Upper lobe of left lung (tissue), 6 donors: ENCODE measurements at regions not wholly inside any gene's neighbourhood (a gene's known extent, or its start where the extent isn't known, plus 50 kb on each side); places are given as distances from the start of the nearest gene placed in this dataset.
"Not testable (repeated sequence)": the region's sequence is repeated elsewhere in the genome, so short reads cannot be mapped to it uniquely, and the experiment has no call there.

Source experiments
- ATAC-seq, 2 donors: fragments of 200-7000 bp; cut with Tn5 transposase; one replicate each; pipeline ENCODE4 v1.9.1; 2022; ENCODE audit warnings: mild to moderate bottlenecking in 2 of 2, moderate library complexity in 2 of 2; ENCODE audit not compliant: low FRiP score in 2 of 2
- DNase-seq, 2 donors: peaks; one replicate each; pipeline ENCODE4 v3.0.0-alpha.2; 2019 to 2020
- H3K27ac ChIP-seq, 4 donors: fragments of 200-600 bp; sonication (generic); one replicate each; pipeline ENCODE4 v1.5.1; 2016 to 2019
- H3K27me3 ChIP-seq, 4 donors: fragments of 200-600 bp; sonication (generic); one replicate each; pipeline ENCODE4 v1.5.1; 2017 to 2019
- H3K36me3 ChIP-seq, 4 donors: fragments of 200-600 bp; sonication (generic); one replicate each; pipeline ENCODE4 v1.5.1; 2016 to 2019
- H3K4me1 ChIP-seq, 4 donors: fragments of 200-600 bp; sonication (generic); one replicate each; pipeline ENCODE4 v1.5.1; 2018 to 2019
- H3K4me3 ChIP-seq, 4 donors: fragments of 200-600 bp; sonication (generic); one replicate each; pipeline ENCODE4 v1.5.1; 2017 to 2019; ENCODE audit warnings: mild to moderate bottlenecking in 2 of 4, moderate library complexity in 1 of 4
- H3K9me3 ChIP-seq, 4 donors: fragments of 200-600 bp; sonication (generic); one replicate each; pipeline ENCODE4 v1.5.1; 2018 to 2019
- POLR2A ChIP-seq, 4 donors: fragments of 450-650 bp; IDR thresholded peaks; one replicate each; pipeline ENCODE4 v1.5.1; 2016 to 2017; ENCODE audit warnings: antibody characterized with exemption in 4 of 4, mild to moderate bottlenecking in 2 of 4
- WGBS, 2 donors: methylation state at CpG; one replicate each; pipeline ENCODE4 v1.1.5; 2017 to 2018; 5-methylcytosine and 5-hydroxymethylcytosine counted together
- donor health status: DM: no; HTN: no; CAD: no; lungs with moderate emphysema.
- donor health status: DM: no; HTN: yes; CAD: no; lungs with severe emphysema.

- 77 to 80% methylated on average over 4 of the region's 4 CpGs for WGBS, 2 donors
- not testable (repeated sequence) for ATAC-seq, H3K27ac ChIP-seq, H3K9me3 ChIP-seq, DNase-seq, H3K36me3 ChIP-seq, H3K27me3 ChIP-seq, H3K4me3 ChIP-seq, H3K4me1 ChIP-seq
Observed at GRCh38 chr5:177664737-177665136, 64.8 kb downstream of the B4GALT7 start.

GRCh38 chr5:177665172-177665571 lies 65.2 kb downstream of the B4GALT7 start:
- not testable (repeated sequence) for H3K36me3 ChIP-seq, ATAC-seq, H3K4me3 ChIP-seq, H3K27ac ChIP-seq, H3K9me3 ChIP-seq, DNase-seq, H3K4me1 ChIP-seq, H3K27me3 ChIP-seq
- 77 to 89% methylated on average over 2 to 3 of the region's 6 CpGs for WGBS, 2 donors

GRCh38 chr5:177665960-177666359 lies 66.0 kb downstream of the B4GALT7 start:
- not testable (repeated sequence) for H3K4me1 ChIP-seq, H3K27ac ChIP-seq, DNase-seq, H3K27me3 ChIP-seq, H3K36me3 ChIP-seq, ATAC-seq, H3K9me3 ChIP-seq, H3K4me3 ChIP-seq
- WGBS, 2 donors = 85 to 100% methylated on average over 2 of the region's 3 CpGs

- H3K9me3 ChIP-seq, H3K27me3 ChIP-seq, H3K4me1 ChIP-seq, H3K36me3 ChIP-seq, H3K27ac ChIP-seq, DNase-seq: not testable (repeated sequence)
- H3K4me3 ChIP-seq = peak overlapping the region in 3 of 4 donors; percentile 25 to 44 (median 41)
- peak; percentile 69 to 79 for ATAC-seq
- WGBS, 2 donors = 5% methylated on average over 6 of the region's 37 CpGs; no CpG with 5 or more reads in 1 of the 2 donors
Observed at GRCh38 chr5:177671035-177671754, 71.3 kb downstream of the B4GALT7 start.

- TF ChIP-seq POLR2A (IDR thresholded peaks at IDR 0.05) = peak in 1 of 4 donors; percentile 29
- not testable (repeated sequence) for H3K36me3 ChIP-seq, H3K27me3 ChIP-seq, H3K4me1 ChIP-seq, H3K9me3 ChIP-seq
- H3K27ac ChIP-seq = peak overlapping the region in 2 of 4 donors; percentile 67 to 74
- ATAC-seq = peak; percentile 79 to 95
- H3K4me3 ChIP-seq = peak overlapping the region in 3 of 4 donors; percentile 57 to 60 (median 57)
- peak; percentile 83 to 96 for DNase-seq
- 80% methylated on average over 2 of the region's 110 CpGs; no CpG with 5 or more reads in 1 of the 2 donors for WGBS, 2 donors
Observed at GRCh38 chr5:177671755-177672690, 72.1 kb downstream of the B4GALT7 start.
